ENCODE measurements at regions not wholly inside any gene's neighbourhood (a gene's known extent, or its start where the extent isn't known, plus 50 kb on each side); places are given as distances from the start of the nearest gene placed in this dataset.

- DNase-seq (ENCODE audit: low read depth) = no peak
- TF ChIP-seq CTCF (conservative IDR thresholded peaks at IDR 0.05; ENCODE audit: control insufficient read depth, insufficient read depth, low read depth, low read length) = no peak
- no peak overlapping the region for H3K4me3 ChIP-seq (ENCODE audit: control insufficient read depth, low read depth, low read length)
Measured at GRCh38 chr2:103754530-103754929, 992.7 kb downstream of the TMEM182 start.

- DNase-seq (ENCODE audit: low read depth) = peak; percentile 27
- TF ChIP-seq CTCF (conservative IDR thresholded peaks at IDR 0.05; ENCODE audit: control insufficient read depth, insufficient read depth, low read depth, low read length) = no peak
Measured at GRCh38 chr2:103773884-103774283, 1012.1 kb downstream of the TMEM182 start.

GRCh38 chr2:103780088-103780702 is 1018.4 kb downstream of the TMEM182 start:
- DNase-seq (ENCODE audit: low read depth) = no peak
- TF ChIP-seq CTCF (conservative IDR thresholded peaks at IDR 0.05; ENCODE audit: control insufficient read depth, insufficient read depth, low read depth, low read length) = no peak
- H3K4me3 ChIP-seq (ENCODE audit: control insufficient read depth, low read depth, low read length) = no peak overlapping the region

More at GRCh38 chr2:103773884-103774283, 1012.1 kb downstream of the TMEM182 start:
- H3K4me3 ChIP-seq (ENCODE audit: control insufficient read depth, low read depth, low read length) = no peak overlapping the region

GRCh38 chr2:103781313-103781712 is 1019.5 kb downstream of the TMEM182 start:
- DNase-seq (ENCODE audit: low read depth) = no peak
- TF ChIP-seq CTCF (conservative IDR thresholded peaks at IDR 0.05; ENCODE audit: control insufficient read depth, insufficient read depth, low read depth, low read length) = no peak
- H3K4me3 ChIP-seq (ENCODE audit: control insufficient read depth, low read depth, low read length) = no peak overlapping the region

- H3K4me3 ChIP-seq (ENCODE audit: control insufficient read depth, low read depth, low read length) = no peak overlapping the region
- DNase-seq (ENCODE audit: low read depth) = no peak
- no peak for TF ChIP-seq CTCF (conservative IDR thresholded peaks at IDR 0.05; ENCODE audit: control insufficient read depth, insufficient read depth, low read depth, low read length)
Measured at GRCh38 chr2:103784261-103784660, 1022.4 kb downstream of the TMEM182 start.

- H3K4me3 ChIP-seq (ENCODE audit: control insufficient read depth, low read depth, low read length) = no peak overlapping the region
- no peak for DNase-seq (ENCODE audit: low read depth)
Measured at GRCh38 chr2:103785432-103785831, 1023.6 kb downstream of the TMEM182 start.

More at GRCh38 chr2:103785432-103785831, 1023.6 kb downstream of the TMEM182 start:
- no peak for TF ChIP-seq CTCF (conservative IDR thresholded peaks at IDR 0.05; ENCODE audit: control insufficient read depth, insufficient read depth, low read depth, low read length)
